HG03064 (cell line): ENCODE measurements at regions not wholly inside any gene's neighbourhood (a gene's known extent, or its start where the extent isn't known, plus 50 kb on each side); places are given as distances from the start of the nearest gene placed in this dataset.

Source experiments
- ATAC-seq: cut with Tn5 transposase; IDR thresholded peaks from one replicate; pipeline ENCODE4 v1.9.1; 2021; ENCODE audit warnings: low read depth; ENCODE audit not compliant: unreplicated experiment

GRCh38 chr6:95328231-95328630 lies 249.1 kb upstream of the MANEA start:
- ATAC-seq = no peak

GRCh38 chr6:95352064-95352795 lies 225.1 kb upstream of the MANEA start:
- ATAC-seq = no peak

DNA sequence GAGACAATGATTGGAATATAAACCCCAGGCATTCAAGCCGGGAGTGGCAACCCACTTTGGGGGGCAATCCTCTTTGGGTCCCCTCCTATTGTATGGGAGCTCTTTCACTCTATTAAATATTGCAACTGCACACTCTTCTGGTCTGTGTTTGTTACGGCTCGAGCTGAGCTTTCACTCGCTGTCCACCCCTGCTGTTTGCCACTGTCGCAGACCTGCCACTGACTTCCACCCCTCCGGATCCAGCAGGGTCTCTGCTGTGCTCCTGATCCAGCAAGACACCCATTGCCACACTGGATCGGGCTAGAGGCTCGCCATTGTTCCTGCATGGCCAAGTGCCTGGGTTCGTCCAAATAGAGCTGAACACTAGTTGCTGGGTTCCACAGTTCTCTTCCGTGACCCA lies 222.8 kb upstream of the MANEA start:
- ATAC-seq = no peak

- ATAC-seq = no peak
Observed at GRCh38 chr6:95357380-95358020, 219.8 kb upstream of the MANEA start.

DNA sequence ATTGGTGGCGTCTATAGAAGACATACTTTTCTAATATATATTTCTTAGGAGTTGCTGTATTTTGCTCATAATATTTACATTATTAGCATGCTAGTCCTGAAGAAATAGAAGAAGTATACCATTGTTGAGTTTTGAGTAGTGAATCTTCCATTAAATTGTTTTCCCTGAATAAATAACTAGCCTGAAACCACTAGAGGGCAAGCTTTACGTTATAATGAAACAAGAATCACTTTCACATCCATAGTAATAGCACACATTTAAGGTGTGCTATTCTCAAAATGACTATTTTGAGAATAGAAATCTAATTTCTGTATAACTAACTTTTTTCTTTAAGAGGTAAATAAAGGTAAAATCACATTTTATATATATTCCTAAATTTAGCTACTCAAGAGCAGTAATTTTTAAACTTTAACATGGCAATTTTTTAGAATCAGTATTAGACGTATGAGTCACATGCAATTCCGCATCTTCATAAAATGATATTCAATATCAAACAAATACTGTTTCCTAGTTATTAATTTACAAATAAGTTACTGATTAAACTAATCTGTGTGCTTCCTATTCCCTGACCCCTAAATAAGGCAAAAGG lies 213.2 kb upstream of the MANEA start:
- ATAC-seq = peak; percentile 75

GRCh38 chr6:95365454-95365853 lies 211.9 kb upstream of the MANEA start:
- ATAC-seq = no peak

DNA sequence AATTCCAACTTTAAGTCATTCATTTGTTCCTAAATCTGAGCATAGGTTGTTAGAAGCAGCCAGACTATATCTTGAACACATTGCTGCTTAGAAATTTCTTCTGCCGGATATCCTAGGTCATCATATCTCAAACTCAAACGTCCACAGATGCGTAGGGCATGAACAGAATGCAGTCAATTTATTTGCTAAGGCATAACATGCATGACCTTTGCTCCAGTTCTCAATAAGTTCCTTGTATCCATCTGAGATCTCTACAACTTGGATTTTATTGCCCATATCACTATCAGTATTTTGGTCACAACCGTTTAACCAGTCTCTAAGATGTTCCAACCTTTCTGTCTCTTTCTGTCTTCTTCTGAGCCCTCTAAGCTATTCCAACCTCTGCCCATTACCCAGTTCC lies 210.9 kb upstream of the MANEA start:
- ATAC-seq = no peak

DNA sequence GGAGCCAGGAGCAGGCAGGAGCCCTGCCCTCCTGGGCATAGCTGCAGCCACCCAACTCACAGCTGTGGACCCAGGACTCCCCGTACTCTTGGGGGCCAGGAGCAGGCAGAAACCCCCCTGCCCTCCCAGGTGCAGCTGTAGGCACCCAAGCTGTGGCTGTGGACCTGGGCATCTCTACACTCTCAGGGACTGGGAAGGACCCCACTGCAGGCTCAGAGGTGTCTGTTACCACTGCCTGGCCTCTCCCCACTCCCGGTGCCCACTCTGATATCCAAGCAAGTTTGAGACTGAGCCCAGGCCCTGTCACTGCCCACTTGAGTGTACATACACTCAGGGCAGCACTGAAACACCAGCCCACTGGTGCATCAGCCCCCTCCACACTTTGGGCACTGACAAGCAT lies 193.5 kb upstream of the MANEA start:
- ATAC-seq = no peak

- no peak for ATAC-seq
Observed at GRCh38 chr6:95384988-95385387, 192.3 kb upstream of the MANEA start.

- no peak for ATAC-seq
Observed at GRCh38 chr6:95387845-95388244, 189.5 kb upstream of the MANEA start.

DNA sequence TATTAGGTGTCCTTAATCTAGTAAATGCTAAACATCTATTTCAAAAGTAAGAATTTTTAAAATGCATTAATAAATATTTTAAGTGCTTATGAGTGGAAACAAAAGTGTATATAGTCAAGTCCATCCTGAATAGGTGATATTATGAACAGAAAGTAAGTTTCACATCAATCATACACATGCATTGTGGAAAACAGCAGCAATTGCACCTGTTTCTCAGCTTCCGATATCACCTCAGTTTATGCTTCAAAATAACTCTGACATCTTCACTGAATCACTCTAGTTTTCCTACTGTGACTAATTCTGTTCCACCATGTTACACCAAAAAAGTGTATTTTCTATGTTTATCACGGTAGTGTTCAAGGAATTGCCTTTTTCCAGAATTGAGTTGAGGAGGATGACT lies 172.6 kb upstream of the MANEA start:
- ATAC-seq = no peak

DNA sequence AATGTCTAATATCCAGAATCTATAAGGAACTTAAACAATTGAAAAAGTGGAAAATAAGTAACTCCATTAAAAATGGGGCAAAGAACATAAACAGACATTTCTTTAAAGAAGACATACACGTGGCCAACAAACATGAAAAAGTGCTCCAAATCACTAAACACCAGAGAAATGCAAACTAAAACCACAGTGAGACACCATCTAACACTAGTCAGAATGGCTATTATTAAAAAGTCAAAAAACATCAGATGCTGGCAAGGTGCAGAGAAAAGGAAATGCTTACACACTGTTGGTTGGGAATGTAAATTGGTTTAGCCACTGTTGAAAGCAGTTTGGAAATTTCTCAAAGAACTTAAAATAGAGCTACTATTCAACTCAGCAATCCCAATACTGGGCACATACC lies 169.2 kb upstream of the MANEA start:
- no peak for ATAC-seq

DNA sequence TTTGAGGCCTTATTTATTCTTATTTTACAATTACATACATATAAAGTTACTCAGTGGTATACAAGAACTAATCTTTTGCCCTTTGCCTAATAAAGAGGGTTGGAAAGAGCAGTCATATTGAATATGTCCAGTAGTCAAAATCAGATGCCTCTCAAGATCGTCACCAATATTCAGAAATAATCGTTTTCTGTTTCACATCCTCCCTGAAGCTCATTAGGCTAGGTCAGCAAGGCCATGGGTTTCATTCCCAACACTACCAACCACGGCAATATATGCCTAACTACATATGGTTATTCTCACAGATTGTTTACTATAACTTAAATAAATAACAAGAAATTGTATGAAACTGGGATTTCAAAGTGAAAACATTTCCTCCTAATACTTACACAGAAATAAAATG lies 167.2 kb upstream of the MANEA start:
- ATAC-seq = no peak

GRCh38 chr6:95413789-95414188 lies 163.5 kb upstream of the MANEA start:
- ATAC-seq = no peak

DNA sequence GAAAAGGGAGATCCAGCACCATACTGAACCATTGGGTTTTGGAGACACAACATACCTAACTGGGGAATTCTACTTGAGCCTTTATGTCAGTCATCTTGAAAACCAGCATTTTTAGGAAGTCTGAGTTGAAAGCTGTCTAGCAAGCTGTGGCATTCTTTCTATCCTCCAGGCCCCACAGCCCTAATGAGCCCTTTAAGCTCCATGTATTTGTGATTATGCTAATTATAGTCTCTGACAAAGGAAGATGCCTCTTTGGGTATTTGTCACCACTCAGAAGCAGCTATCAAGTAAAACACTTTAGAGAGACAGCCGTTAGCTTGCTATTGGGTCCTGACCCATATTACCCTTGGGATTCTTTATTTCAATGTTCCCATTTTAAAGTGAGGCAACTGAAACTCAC lies 159.5 kb upstream of the MANEA start:
- no peak for ATAC-seq

GRCh38 chr6:95420792-95421191 lies 156.5 kb upstream of the MANEA start:
- no peak for ATAC-seq

GRCh38 chr6:95423331-95423730 lies 154.0 kb upstream of the MANEA start:
- no peak for ATAC-seq

GRCh38 chr6:95431637-95432228 lies 145.6 kb upstream of the MANEA start:
- ATAC-seq = no peak

DNA sequence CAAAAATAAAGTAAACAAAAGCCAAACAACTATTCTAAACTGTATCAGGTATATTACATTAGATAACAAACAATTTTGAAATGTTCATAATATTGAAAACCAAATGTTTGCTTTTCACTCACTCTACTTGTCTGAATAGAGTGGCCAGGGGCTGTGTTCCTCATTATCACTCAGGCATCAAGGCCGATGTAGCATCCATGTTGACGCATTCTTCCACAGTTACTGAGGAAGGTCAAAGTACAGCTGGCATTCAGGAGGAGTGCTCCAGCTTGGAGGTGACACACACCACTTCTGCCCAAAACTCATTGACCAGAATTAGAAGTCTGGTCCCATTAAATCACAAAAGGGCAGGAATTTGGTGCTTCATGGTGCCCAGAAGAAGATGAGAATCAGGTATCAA lies 137.6 kb upstream of the MANEA start:
- no peak for ATAC-seq

DNA sequence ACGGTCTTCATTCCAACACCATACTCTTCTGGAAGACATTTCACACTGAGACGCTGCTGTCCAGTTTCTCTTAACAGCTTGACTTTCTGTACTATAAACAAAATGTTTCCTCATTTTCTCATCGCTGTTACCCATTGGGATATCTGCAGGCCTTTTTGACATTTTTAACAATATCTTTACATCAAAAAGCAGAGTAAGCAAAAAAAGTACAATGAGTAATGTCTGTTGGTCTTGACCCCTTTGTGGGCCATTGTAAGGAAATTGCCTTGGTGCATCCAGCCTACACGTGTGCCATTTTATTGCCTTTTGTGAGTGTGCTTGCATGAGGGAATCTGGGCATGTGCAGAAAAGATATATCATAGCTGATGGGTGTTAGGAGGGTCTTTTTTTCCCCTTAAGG lies 129.1 kb upstream of the MANEA start:
- no peak for ATAC-seq

DNA sequence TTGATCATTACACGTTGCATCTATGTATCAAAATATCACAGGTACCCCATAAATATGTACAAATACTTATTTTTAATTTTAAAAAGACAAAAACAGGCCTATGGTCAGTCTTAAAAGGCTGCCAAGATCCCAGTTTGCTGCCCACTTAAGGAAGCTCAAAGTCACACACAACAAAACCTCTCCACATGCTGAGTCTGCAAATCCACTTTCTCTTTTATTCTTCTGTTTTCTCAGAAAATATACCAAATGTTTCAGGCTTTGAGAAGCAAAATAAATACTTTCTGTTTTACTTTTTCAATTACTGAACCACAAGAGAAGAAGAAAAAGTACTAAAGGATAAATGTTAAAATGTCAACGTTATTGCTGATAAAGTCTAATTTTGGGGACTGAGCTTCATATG lies 107.8 kb upstream of the MANEA start:
- no peak for ATAC-seq

DNA sequence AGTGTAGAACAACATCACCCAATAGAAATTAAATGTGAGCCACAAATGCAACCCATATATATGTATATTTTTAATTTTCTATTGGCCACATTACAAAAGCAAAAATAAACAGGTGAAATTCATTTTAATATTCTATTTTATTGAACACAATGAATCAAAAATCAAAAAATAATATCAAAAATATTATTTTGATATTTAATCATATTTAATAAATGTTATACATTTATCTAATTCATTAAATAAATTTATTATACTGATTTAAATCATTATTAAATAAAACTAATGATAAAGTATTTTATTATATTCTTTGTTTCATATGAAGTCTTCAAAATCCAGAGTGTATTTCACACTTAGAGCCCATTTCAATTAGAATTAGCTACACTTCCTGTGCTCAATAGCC lies 98.4 kb upstream of the MANEA start:
- ATAC-seq = no peak
